ENCODE measurements at regions not wholly inside any gene's neighbourhood (a gene's known extent, or its start where the extent isn't known, plus 50 kb on each side); places are given as distances from the start of the nearest gene placed in this dataset.

- Mint-ChIP-seq H3K36me3 (ENCODE audit: unreplicated experiment) (peaks cover 5% of the 10 kb centered on the region), H3K27ac (ENCODE audit: unreplicated experiment) (no peak overlapping the region), H3K27me3 (ENCODE audit: unreplicated experiment) (peaks cover 3% of the 10 kb centered on the region), H3K4me3 (ENCODE audit: unreplicated experiment) (no peak overlapping the region), H3K4me1 (ENCODE audit: low read depth, unreplicated experiment) (no peaks in the 10 kb centered on the region), H3K9me3 (ENCODE audit: unreplicated experiment) (no peaks in the 10 kb centered on the region)
- no peak for TF ChIP-seq CTCF (IDR thresholded peaks at IDR 0.05; ENCODE audit: partially characterized antibody, unreplicated experiment)
- DNase-seq = no peak
These were observed 135.7 kb upstream of the NLRP1 start for GRCh38 chr17:5719976-5720375.

GRCh38 chr17:5730373-5730772 lies 146.1 kb upstream of the NLRP1 start:
- peaks cover 6% of the 10 kb centered on the region for H3K36me3 Mint-ChIP-seq (ENCODE audit: unreplicated experiment)
- no peak for DNase-seq
- no peak for TF ChIP-seq CTCF (IDR thresholded peaks at IDR 0.05; ENCODE audit: partially characterized antibody, unreplicated experiment)
- no peak overlapping the region for H3K4me3 Mint-ChIP-seq (ENCODE audit: unreplicated experiment)
- H3K9me3 Mint-ChIP-seq (ENCODE audit: unreplicated experiment) = no peaks in the 10 kb centered on the region
- no peaks in the 10 kb centered on the region for H3K27me3 Mint-ChIP-seq (ENCODE audit: unreplicated experiment)
- no peak overlapping the region for H3K27ac Mint-ChIP-seq (ENCODE audit: unreplicated experiment)
- H3K4me1 Mint-ChIP-seq (ENCODE audit: low read depth, unreplicated experiment) = no peaks in the 10 kb centered on the region

DNA sequence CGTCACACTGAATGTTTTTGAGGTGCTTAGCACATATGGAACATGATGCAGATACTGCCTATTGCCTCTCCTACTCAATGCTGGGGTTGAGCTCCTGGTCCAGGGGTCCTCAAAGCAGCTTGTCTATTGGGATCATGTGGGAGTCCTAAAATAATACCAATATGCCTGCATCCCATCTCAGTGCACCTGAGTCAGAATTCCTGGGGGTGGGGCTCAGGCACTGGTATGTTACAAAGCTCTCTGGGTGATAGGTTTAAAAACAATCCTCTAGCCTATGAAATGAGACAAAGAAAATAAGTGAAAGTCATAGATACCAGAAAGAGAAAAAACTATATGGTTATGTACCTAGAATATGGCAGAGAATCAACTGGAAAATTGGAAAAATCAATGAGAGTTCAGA lies 156.6 kb upstream of the NLRP1 start:
- Mint-ChIP-seq H3K4me1 (ENCODE audit: low read depth, unreplicated experiment) (peaks cover 15% of the 10 kb centered on the region), H3K27ac (ENCODE audit: unreplicated experiment) (no peak overlapping the region), H3K27me3 (ENCODE audit: unreplicated experiment) (peaks cover 8% of the 10 kb centered on the region), H3K4me3 (ENCODE audit: unreplicated experiment) (no peak overlapping the region), H3K9me3 (ENCODE audit: unreplicated experiment) (peaks cover 11% of the 10 kb centered on the region), H3K36me3 (ENCODE audit: unreplicated experiment) (no peaks in the 10 kb centered on the region)
- no peak for DNase-seq
- TF ChIP-seq CTCF (IDR thresholded peaks at IDR 0.05; ENCODE audit: partially characterized antibody, unreplicated experiment) = no peak

GRCh38 chr17:5741810-5742209 lies 157.5 kb upstream of the NLRP1 start:
- H3K27me3 Mint-ChIP-seq (ENCODE audit: unreplicated experiment) = peaks cover 8% of the 10 kb centered on the region
- peaks cover 20% of the 10 kb centered on the region for H3K4me1 Mint-ChIP-seq (ENCODE audit: low read depth, unreplicated experiment)
- no peak for TF ChIP-seq CTCF (IDR thresholded peaks at IDR 0.05; ENCODE audit: partially characterized antibody, unreplicated experiment)
- no peak for DNase-seq
- H3K4me3 Mint-ChIP-seq (ENCODE audit: unreplicated experiment) = no peak overlapping the region
- no peak overlapping the region for H3K27ac Mint-ChIP-seq (ENCODE audit: unreplicated experiment)
- no peaks in the 10 kb centered on the region for H3K36me3 Mint-ChIP-seq (ENCODE audit: unreplicated experiment)
- peaks cover 16% of the 10 kb centered on the region for H3K9me3 Mint-ChIP-seq (ENCODE audit: unreplicated experiment)

- H3K4me3 Mint-ChIP-seq (ENCODE audit: unreplicated experiment) = peak overlapping the region; percentile 47
- H3K4me1 Mint-ChIP-seq (ENCODE audit: low read depth, unreplicated experiment) = peaks cover 23% of the 10 kb centered on the region
- no peaks in the 10 kb centered on the region for H3K36me3 Mint-ChIP-seq (ENCODE audit: unreplicated experiment)
- peaks cover 16% of the 10 kb centered on the region for H3K9me3 Mint-ChIP-seq (ENCODE audit: unreplicated experiment)
- peak overlapping the region; percentile 79 for H3K27ac Mint-ChIP-seq (ENCODE audit: unreplicated experiment)
- DNase-seq = peak; percentile 37
- no peak for TF ChIP-seq CTCF (IDR thresholded peaks at IDR 0.05; ENCODE audit: partially characterized antibody, unreplicated experiment)
- H3K27me3 Mint-ChIP-seq (ENCODE audit: unreplicated experiment) = peaks cover 8% of the 10 kb centered on the region
These were observed 161.0 kb upstream of the NLRP1 start for GRCh38 chr17:5745111-5745813.
